ENCODE measurements at regions not wholly inside any gene's neighbourhood (a gene's known extent, or its start where the extent isn't known, plus 50 kb on each side); places are given as distances from the start of the nearest gene placed in this dataset.

DNA sequence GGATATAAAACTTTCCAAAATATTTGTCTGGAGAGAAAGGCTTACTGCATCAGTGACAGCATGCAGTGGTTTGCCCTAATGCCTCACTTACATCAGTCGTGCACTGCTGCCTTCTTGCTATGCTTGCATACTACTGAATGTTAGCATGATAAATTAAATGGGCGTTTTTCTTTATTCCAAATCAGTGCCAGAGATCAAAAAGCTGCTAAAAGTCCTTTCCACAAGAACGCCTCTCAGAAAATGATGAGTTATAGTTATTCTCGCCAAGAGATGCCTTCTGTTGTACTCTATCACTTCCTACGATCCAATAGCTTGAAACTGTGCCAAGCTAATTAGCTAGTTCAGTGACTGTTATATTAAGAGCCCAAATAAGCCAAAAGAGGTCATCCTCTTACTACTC is 345.8 kb upstream of the ROBO2 start:
- TF ChIP-seq, protein P1, sequence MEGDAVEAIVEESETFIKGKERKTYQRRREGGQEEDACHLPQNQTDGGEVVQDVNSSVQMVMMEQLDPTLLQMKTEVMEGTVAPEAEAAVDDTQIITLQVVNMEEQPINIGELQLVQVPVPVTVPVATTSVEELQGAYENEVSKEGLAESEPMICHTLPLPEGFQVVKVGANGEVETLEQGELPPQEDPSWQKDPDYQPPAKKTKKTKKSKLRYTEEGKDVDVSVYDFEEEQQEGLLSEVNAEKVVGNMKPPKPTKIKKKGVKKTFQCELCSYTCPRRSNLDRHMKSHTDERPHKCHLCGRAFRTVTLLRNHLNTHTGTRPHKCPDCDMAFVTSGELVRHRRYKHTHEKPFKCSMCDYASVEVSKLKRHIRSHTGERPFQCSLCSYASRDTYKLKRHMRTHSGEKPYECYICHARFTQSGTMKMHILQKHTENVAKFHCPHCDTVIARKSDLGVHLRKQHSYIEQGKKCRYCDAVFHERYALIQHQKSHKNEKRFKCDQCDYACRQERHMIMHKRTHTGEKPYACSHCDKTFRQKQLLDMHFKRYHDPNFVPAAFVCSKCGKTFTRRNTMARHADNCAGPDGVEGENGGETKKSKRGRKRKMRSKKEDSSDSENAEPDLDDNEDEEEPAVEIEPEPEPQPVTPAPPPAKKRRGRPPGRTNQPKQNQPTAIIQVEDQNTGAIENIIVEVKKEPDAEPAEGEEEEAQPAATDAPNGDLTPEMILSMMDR (IDR thresholded peaks at IDR 0.05; ENCODE audit: control insufficient read depth, insufficient read depth, low read depth, low read length, missing control alignments), result no peak
- DNase-seq (ENCODE audit: low read depth), result no peak
- H3K4me3 ChIP-seq (ENCODE audit: control insufficient read depth, low read depth, low read length), result no peak overlapping the region

DNA sequence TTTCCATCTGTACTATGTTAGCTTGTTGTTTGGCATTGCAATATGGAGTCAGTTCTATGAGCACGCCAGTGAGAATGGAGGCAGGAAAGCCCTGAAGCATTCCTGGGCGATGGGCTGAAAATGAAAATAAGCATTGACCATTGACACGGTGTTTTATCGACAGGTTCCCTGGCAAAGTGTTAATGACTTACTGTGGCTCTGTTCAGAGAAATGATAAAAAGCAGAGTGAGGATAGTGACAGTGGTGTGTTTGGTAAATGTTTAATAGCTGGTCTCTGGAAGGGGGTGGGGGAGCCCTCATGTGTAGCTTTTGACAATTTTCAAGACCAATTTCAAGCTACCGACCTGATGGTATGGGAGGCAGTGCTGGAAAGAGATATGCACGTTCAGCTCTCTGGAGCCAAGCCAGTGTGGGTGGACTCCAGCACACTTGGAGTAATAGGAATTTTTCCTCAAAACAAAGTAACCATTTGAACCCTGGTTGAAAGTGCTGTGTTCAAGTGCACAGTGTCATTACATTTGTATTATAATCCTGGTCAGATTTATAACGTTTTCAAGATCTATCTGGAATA is 341.7 kb upstream of the ROBO2 start:
- TF ChIP-seq, protein P1 (IDR thresholded peaks at IDR 0.05; ENCODE audit: control insufficient read depth, insufficient read depth, low read depth, low read length, missing control alignments), result no peak
- no peak for DNase-seq (ENCODE audit: low read depth)
- no peak overlapping the region for H3K4me3 ChIP-seq (ENCODE audit: control insufficient read depth, low read depth, low read length)

- no peak overlapping the region for H3K4me3 ChIP-seq (ENCODE audit: control insufficient read depth, low read depth, low read length)
- TF ChIP-seq, protein P1 (IDR thresholded peaks at IDR 0.05; ENCODE audit: control insufficient read depth, insufficient read depth, low read depth, low read length, missing control alignments), result no peak
- no peak for DNase-seq (ENCODE audit: low read depth)
Measured at GRCh38 chr3:76699846-76700245, 340.1 kb upstream of the ROBO2 start.

GRCh38 chr3:76700323-76700722 is 339.6 kb upstream of the ROBO2 start:
- no peak for DNase-seq (ENCODE audit: low read depth)
- TF ChIP-seq, protein P1 (IDR thresholded peaks at IDR 0.05; ENCODE audit: control insufficient read depth, insufficient read depth, low read depth, low read length, missing control alignments), result no peak
- H3K4me3 ChIP-seq (ENCODE audit: control insufficient read depth, low read depth, low read length), result no peak overlapping the region

GRCh38 chr3:76702676-76703075 is 337.2 kb upstream of the ROBO2 start:
- DNase-seq (ENCODE audit: low read depth), result no peak
- TF ChIP-seq, protein P1 (IDR thresholded peaks at IDR 0.05; ENCODE audit: control insufficient read depth, insufficient read depth, low read depth, low read length, missing control alignments), result no peak
- no peak overlapping the region for H3K4me3 ChIP-seq (ENCODE audit: control insufficient read depth, low read depth, low read length)

DNA sequence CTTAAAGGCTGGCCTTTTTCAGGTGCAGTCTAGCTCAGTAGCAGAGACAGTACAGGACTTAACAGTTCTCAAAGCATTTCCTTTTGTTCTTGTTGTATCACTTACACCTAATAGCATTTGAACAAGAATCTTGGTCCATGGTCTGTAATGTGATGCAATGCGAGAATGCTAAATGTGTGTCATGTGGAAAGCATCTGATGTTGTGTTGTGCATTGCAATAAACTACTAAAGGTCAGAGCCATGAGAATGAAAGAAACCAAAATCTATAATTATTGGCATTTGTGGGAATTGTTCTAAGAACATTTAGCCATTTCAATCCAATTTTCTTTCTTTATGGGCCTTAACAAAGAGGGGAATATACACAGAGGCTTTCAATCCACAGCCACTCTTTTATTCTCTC is 324.5 kb upstream of the ROBO2 start:
- no peak for DNase-seq (ENCODE audit: low read depth)
- TF ChIP-seq, protein P1 (IDR thresholded peaks at IDR 0.05; ENCODE audit: control insufficient read depth, insufficient read depth, low read depth, low read length, missing control alignments), result no peak

DNA sequence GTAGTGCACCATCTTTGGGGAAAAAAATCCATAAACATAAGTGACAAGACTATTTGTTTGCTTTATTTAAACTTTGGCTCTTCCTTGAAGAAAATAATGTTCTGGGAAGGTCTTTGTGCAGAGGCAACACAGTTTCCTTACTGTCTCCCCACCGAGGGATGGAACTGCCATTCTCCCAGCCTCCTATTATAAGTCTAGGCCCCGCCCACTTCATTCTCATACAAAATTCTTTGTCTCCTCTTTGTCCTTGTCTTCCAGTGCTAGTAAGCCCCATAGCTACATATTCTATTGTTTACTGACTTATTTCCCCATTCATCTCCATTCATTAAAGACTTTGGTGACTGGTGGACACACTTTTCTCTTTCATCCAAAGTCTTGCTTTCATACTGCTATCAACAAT is 316.5 kb upstream of the ROBO2 start:
- DNase-seq (ENCODE audit: low read depth), result no peak
- TF ChIP-seq, protein P1 (IDR thresholded peaks at IDR 0.05; ENCODE audit: control insufficient read depth, insufficient read depth, low read depth, low read length, missing control alignments), result no peak
- no peak overlapping the region for H3K4me3 ChIP-seq (ENCODE audit: control insufficient read depth, low read depth, low read length)

More for the DNA sequence above, 324.5 kb upstream of the ROBO2 start:
- no peak overlapping the region for H3K4me3 ChIP-seq (ENCODE audit: control insufficient read depth, low read depth, low read length)
